Coronary artery (tissue), 2 donors: ENCODE measurements at regions not wholly inside any gene's neighbourhood (a gene's known extent, or its start where the extent isn't known, plus 50 kb on each side); places are given as distances from the start of the nearest gene placed in this dataset.
"Not testable (repeated sequence)": the region's sequence is repeated elsewhere in the genome, so short reads cannot be mapped to it uniquely, and the experiment has no call there.

ENCODE experiments used
- DNase-seq: peaks from one replicate; pipeline ENCODE4 v3.0.0-alpha.2; 2017; ENCODE audit warnings: low spot score
- H3K27ac ChIP-seq, 2 donors: fragments of 200-600 bp; sonication (generic); one replicate each; pipeline ENCODE4 v1.5.1; 2016 to 2019
- H3K4me3 ChIP-seq: fragments of 200-600 bp; sonication (generic); 2 replicates; pipeline ENCODE4 v1.5.1; 2016; ENCODE audit warnings: mild to moderate bottlenecking, moderate library complexity
- TF ChIP-seq, protein P1 (sequence below): fragments of 200-600 bp; sonication (generic); IDR thresholded peaks from one replicate; pipeline ENCODE4 v1.5.1; 2019; ENCODE audit warnings: antibody characterized with exemption

DNA sequence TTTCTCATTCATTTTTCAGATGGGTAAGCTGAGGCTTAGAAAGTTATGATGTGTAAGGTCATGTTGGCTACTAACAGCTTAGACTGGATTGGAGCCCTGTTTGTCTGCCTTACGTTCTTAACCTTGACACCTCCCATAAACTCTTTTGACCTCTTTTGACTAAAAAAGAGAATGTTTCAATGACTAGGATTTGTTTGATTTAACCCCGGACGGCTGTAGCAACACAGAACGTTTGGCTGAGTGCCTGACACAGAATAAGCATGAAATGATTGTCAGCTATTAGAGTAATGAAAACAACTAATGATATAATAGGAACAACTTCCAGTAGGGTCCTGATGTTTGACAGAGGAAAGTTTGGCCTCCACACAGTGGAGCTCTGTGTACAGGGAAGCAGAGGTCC, 83.3 kb upstream of the PDZD8 start:
- no peak for DNase-seq
- Histone ChIP-seq H3K4me3 (no peak overlapping the region), H3K27ac (no peak overlapping the region)
- TF ChIP-seq, protein P1, sequence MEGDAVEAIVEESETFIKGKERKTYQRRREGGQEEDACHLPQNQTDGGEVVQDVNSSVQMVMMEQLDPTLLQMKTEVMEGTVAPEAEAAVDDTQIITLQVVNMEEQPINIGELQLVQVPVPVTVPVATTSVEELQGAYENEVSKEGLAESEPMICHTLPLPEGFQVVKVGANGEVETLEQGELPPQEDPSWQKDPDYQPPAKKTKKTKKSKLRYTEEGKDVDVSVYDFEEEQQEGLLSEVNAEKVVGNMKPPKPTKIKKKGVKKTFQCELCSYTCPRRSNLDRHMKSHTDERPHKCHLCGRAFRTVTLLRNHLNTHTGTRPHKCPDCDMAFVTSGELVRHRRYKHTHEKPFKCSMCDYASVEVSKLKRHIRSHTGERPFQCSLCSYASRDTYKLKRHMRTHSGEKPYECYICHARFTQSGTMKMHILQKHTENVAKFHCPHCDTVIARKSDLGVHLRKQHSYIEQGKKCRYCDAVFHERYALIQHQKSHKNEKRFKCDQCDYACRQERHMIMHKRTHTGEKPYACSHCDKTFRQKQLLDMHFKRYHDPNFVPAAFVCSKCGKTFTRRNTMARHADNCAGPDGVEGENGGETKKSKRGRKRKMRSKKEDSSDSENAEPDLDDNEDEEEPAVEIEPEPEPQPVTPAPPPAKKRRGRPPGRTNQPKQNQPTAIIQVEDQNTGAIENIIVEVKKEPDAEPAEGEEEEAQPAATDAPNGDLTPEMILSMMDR = no peak

DNA sequence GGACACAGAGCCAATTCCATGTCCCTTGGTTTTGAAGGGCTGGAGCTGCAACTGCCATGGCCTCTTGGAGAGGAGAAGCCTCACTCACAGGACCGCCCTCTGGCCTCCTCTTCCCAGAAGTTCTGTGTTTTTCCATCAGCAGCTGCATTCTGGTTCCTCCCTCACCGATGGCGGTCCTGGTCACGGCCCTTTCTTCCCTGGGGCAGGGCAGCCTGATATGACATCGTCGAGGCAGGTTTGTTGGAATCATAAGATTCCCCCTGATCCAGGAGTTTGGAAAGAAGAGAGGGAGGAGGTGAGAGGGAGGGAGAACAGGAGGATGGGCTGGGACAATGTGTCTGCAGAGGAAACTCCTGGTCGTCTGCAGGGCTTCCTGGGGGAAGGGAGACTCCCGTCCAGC, 82.7 kb upstream of the PDZD8 start:
- Histone ChIP-seq H3K27ac (no peak overlapping the region), H3K4me3 (no peak overlapping the region)
- no peak for DNase-seq
- TF ChIP-seq, protein P1 = no peak

DNA sequence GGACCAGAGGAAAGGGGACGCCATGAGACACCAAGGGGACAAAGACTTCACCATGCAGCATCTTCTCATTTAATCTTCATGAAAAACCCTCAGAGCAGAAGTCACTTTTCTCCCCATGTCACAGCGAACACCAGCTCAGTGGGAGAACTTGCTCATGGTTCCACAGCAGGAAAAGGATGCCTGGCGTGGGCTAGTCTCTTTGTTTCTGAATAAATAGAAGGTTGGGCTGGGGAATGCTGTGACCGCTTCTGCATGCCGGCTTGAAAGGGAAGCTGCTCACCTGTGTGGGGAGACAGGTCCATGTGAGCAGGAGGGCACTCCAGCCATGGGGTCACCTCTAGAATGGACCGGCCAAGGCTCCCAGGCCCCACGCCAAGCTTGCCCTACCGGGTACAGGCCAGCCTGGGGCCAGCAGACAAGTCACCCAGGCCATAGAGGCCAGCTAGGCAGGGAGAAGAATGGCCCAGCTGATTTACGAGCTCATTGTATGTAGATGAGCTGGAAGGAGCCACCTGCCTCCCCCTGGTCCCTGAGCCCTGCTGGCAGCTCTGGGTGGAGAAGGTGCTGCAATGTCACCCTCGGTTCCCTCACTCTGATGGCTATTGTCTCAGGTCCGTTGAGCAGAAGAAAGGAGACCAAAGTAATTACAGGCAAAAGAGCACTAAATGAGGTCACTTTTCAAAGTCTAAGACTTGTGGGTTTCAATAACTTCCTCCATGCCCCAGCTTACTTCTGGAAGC, 82.0 kb upstream of the PDZD8 start:
- DNase-seq = no peak
- no peak overlapping the region for H3K27ac ChIP-seq
- no peak overlapping the region for H3K4me3 ChIP-seq
- TF ChIP-seq, protein P1 = no peak

DNA sequence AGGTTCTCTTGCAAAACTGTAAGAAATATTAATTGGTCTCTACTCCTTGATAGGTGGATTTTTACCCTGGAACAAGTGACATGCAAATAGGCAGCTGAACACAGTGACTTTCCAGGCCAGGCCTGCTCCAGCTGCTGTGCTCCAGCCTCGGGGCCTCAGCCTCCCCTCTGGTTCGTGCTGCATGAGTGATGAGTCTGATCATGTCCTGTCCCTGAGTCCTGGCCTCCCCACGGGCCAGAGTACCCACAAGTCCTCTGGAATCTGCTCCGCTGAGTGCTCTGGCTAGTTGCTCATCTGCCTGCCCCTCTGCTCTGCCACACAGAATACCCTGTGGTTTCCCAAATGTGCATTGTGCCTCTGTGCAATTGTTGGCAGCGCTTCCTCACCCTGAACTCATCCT, 80.1 kb upstream of the PDZD8 start:
- Histone ChIP-seq H3K27ac (no peak overlapping the region), H3K4me3 (no peak overlapping the region)
- TF ChIP-seq, protein P1 = no peak
- no peak for DNase-seq

DNA sequence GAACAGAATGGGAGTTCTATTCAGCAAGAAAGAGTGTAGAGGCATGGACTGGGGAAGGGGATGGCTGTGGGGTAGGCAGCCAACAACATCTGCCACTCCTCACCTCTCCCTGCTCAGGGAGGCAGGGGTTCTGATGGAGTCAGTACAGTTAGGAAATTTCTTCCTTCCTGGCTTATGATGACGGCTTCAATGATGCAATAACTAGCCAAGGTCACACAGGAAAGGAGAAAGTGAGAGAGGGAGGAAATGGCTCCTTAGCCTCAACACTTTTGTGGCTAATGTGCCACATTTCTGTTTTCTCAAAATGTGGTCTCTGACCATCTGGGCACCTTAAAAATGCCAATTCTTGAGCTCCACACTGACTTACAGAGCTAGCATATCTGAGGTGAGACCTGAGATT, 79.3 kb upstream of the PDZD8 start:
- TF ChIP-seq, protein P1 = no peak
- Histone ChIP-seq H3K4me3 (no peak overlapping the region), H3K27ac (no peak overlapping the region)
- DNase-seq = no peak

DNA sequence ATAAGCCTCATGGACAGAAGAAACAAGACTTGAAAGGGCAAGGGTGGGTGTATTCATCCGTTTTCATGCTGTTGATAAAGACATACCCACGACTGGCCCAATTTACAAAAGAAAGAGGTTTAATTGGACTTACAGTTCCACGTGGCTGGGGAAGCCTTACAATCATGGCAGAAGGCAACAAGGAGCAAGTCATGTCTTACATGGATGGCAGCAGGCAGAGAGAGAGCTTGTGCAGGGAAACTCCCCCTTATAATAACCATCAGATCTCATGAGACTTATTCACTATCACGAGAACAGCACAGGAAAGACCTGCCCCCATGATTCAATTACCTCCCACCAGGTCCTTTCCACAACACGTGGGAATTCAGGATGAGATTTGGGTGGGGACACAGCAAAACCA, 78.2 kb upstream of the PDZD8 start:
- H3K27ac ChIP-seq, DNase-seq, H3K4me3 ChIP-seq: not testable (repeated sequence)

DNA sequence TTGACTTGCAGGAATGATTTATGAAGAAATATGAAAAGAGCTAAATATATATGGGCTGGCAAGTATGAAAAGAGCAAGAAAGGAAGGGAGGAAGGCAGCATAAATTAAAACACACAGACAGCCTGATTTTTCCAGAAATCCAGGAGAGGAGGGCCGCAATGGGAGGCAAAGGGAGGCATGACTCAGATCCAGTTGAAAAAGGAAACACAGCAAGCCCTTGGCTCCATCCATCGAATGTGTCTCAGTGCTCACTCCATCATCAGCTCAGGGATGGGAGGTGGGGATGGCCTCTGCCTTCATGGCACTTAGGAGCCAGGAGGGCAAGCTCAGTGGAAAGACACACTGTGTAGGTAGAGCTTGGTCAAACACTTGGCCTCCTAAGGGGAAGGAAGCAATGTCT, 75.7 kb upstream of the PDZD8 start:
- Histone ChIP-seq H3K4me3 (no peak overlapping the region), H3K27ac (no peak overlapping the region)
- TF ChIP-seq, protein P1 = no peak
- no peak for DNase-seq

DNA sequence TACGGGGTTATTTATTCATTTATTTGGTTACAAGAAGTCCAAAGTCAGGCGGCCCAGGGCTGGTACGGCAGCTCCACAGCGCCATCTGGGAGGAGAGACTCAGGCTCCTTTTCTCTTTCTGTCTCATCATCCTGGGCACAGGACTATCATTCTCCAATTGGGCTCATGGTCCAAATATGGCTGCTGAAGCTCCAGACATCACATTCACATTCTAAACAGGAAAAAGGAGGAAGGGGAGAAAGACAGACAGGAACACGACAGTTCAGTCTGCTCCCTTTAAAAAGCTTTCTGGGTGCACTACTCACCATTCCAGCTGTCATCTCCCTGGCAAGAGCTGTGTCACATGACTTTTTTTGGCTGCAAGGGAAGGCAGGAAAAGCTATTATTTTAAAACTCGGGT, 74.4 kb upstream of the PDZD8 start:
- no peak for DNase-seq
- no peak overlapping the region for H3K27ac ChIP-seq
- H3K4me3 ChIP-seq = no peak overlapping the region
- TF ChIP-seq, protein P1 = no peak
